Stimulated activated CD8-positive, alpha-beta memory T cell treated with anti-CD3 and anti-CD28 coated beads, Interleukin-12 subunit alpha, Interleukin-12 subunit beta, amount 100 ng/mL, for 1 hour (primary cell): ENCODE measurements at regions not wholly inside any gene's neighbourhood (a gene's known extent, or its start where the extent isn't known, plus 50 kb on each side); places are given as distances from the start of the nearest gene placed in this dataset.
"Not testable (repeated sequence)": the region's sequence is repeated elsewhere in the genome, so short reads cannot be mapped to it uniquely, and the experiment has no call there.

Source experiments
- DNase-seq: peaks from one replicate; pipeline ENCODE4 v3.0.0-alpha.2; 2020; ENCODE audit warnings: low read depth

GRCh38 chr11:69869311-69869939 is 50.2 kb upstream of the FGF3 start:
- no peak for DNase-seq

GRCh38 chr11:69870766-69871165 is 51.5 kb upstream of the FGF3 start:
- DNase-seq: no peak

- DNase-seq: no peak
Observed at GRCh38 chr11:69873166-69874077, 54.2 kb upstream of the FGF3 start.

GRCh38 chr11:69874178-69874983 is 55.2 kb upstream of the FGF3 start:
- DNase-seq: no peak

- no peak for DNase-seq
Observed at GRCh38 chr11:69874984-69875624, 55.9 kb upstream of the FGF3 start.

GRCh38 chr11:69876013-69876412 is 56.8 kb upstream of the FGF3 start:
- no peak for DNase-seq

GRCh38 chr11:69877235-69877634 is 58.0 kb upstream of the FGF3 start:
- no peak for DNase-seq

- not testable (repeated sequence) for DNase-seq
Observed at GRCh38 chr11:69877704-69878103, 58.5 kb upstream of the FGF3 start.

- no peak for DNase-seq
Observed at GRCh38 chr11:69878144-69878883, 59.1 kb upstream of the FGF3 start.

GRCh38 chr11:69878927-69879728 is 59.9 kb upstream of the FGF3 start:
- DNase-seq: no peak

- DNase-seq: no peak
Observed at GRCh38 chr11:69879729-69880005, 60.5 kb upstream of the FGF3 start.

GRCh38 chr11:69880041-69880825 is 61.0 kb upstream of the FGF3 start:
- no peak for DNase-seq

GRCh38 chr11:69880826-69881445 is 61.7 kb upstream of the FGF3 start:
- DNase-seq: no peak

- DNase-seq: no peak
Observed at GRCh38 chr11:69881467-69882269, 62.5 kb upstream of the FGF3 start.

- DNase-seq: no peak
Observed at GRCh38 chr11:69882270-69882608, 63.0 kb upstream of the FGF3 start.

GRCh38 chr11:69883292-69884255 is 64.4 kb upstream of the FGF3 start:
- DNase-seq: no peak

- no peak for DNase-seq
Observed at GRCh38 chr11:69884286-69884685, 65.1 kb upstream of the FGF3 start.

- DNase-seq: no peak
Observed at GRCh38 chr11:69884751-69885150, 65.5 kb upstream of the FGF3 start.
